Astrocyte of the cerebellum (primary cell): ENCODE measurements at regions not wholly inside any gene's neighbourhood (a gene's known extent, or its start where the extent isn't known, plus 50 kb on each side); places are given as distances from the start of the nearest gene placed in this dataset.

Experiments
- DNase-seq: peaks from one replicate; pipeline ENCODE4 v3.0.0-alpha.2; 2011; ENCODE audit warnings: low read depth
- H3K4me3 ChIP-seq: 2 replicates; pipeline ENCODE4 v1.5.1; 2011; ENCODE audit warnings: mild to moderate bottlenecking, low read depth, low read length, moderate library complexity
- CTCF ChIP-seq: IDR thresholded peaks from 2 replicates; pipeline ENCODE4 v1.5.1; 2012; ENCODE audit warnings: low read length, low read depth, moderate library complexity, mild to moderate bottlenecking; ENCODE audit errors: missing control alignments
- in situ Hi-C: cut with HindIII; loops from 2 replicates; pipeline ENCODE4 v1.10.0; 2017; ENCODE audit warnings: low sequenced_read_pairs

GRCh38 chr1:20432341-20432740 is 53.7 kb downstream of the CAMK2N1 start:
- in situ Hi-C loops, result no loop called here

GRCh38 chr1:20431176-20431460 is 54.9 kb downstream of the CAMK2N1 start:
- in situ Hi-C loops, result no loop called here
- H3K4me3 ChIP-seq, result no peak overlapping the region
- DNase-seq, result no peak
- no peak for TF ChIP-seq CTCF

More at GRCh38 chr1:20432341-20432740, 53.7 kb downstream of the CAMK2N1 start:
- DNase-seq, result no peak
- no peak for TF ChIP-seq CTCF
- no peak overlapping the region for H3K4me3 ChIP-seq

GRCh38 chr1:20430355-20431175 is 55.4 kb downstream of the CAMK2N1 start:
- in situ Hi-C loops, result no loop called here
- TF ChIP-seq CTCF, result peak; percentile 87
- DNase-seq, result no peak
- no peak overlapping the region for H3K4me3 ChIP-seq

- no peak for TF ChIP-seq CTCF
- H3K4me3 ChIP-seq, result no peak overlapping the region
- in situ Hi-C loops, result no loop called here
- no peak for DNase-seq
Measured at GRCh38 chr1:20429296-20429695, 56.7 kb downstream of the CAMK2N1 start.

GRCh38 chr1:20428841-20429240 is 57.2 kb downstream of the CAMK2N1 start:
- DNase-seq, result no peak
- TF ChIP-seq CTCF, result no peak
- no peak overlapping the region for H3K4me3 ChIP-seq
- in situ Hi-C loops, result no loop called here

GRCh38 chr1:20426923-20427322 is 59.1 kb downstream of the CAMK2N1 start:
- DNase-seq, result peak; percentile 77
- no peak for TF ChIP-seq CTCF
- no peak overlapping the region for H3K4me3 ChIP-seq
- in situ Hi-C loops, result no loop called here

GRCh38 chr1:20426371-20426770 is 59.6 kb downstream of the CAMK2N1 start:
- no peak overlapping the region for H3K4me3 ChIP-seq
- in situ Hi-C loops, result no loop called here
- TF ChIP-seq CTCF, result no peak
- no peak for DNase-seq
